ENCODE measurements at regions not wholly inside any gene's neighbourhood (a gene's known extent, or its start where the extent isn't known, plus 50 kb on each side); places are given as distances from the start of the nearest gene placed in this dataset.

GRCh38 chr2:234550511-234551107 lies 53.7 kb upstream of the ARL4C start:
- peak; percentile 69 to 83 (median 76) for DNase-seq

- no peak for DNase-seq
Observed at GRCh38 chr2:234550056-234550455, 53.2 kb upstream of the ARL4C start.

GRCh38 chr2:234548695-234549420 lies 52.0 kb upstream of the ARL4C start:
- no peak for DNase-seq

- no peak for DNase-seq
Observed at GRCh38 chr2:234546770-234547169, 49.9 kb upstream of the ARL4C start.

All from suppressor macrophage treated with lipopolysaccharide for 1 hour (primary cell).